Keratinocyte (primary cell): ENCODE measurements at regions not wholly inside any gene's neighbourhood (a gene's known extent, or its start where the extent isn't known, plus 50 kb on each side); places are given as distances from the start of the nearest gene placed in this dataset.

ENCODE experiments used
- CTCF ChIP-seq, 3 experiments: IDR thresholded peaks in 1 of 3; conservative IDR thresholded peaks in 1 of 3; optimal IDR thresholded peaks in 1 of 3; 2 replicates in 2 of 3; 3 replicates in 1 of 3; pipeline versions ENCODE3 to v1.5.1; 2011; ENCODE audit warnings: low read length in 3 of 3, mild to moderate bottlenecking in 3 of 3, moderate library complexity in 2 of 3, control low read depth in 1 of 3, inconsistent platforms in 1 of 3; ENCODE audit not compliant: insufficient read depth in 2 of 3; ENCODE audit errors: extremely low read depth in 1 of 3
- EZH2 ChIP-seq: IDR thresholded peaks from one replicate; pipeline ENCODE4 v1.6.1; 2012; ENCODE audit warnings: inconsistent platforms, mild to moderate bottlenecking, low read length, moderate library complexity

- TF ChIP-seq CTCF (optimal IDR thresholded peaks at IDR 0.05 in 1 of 3, IDR thresholded peaks at IDR 0.05 in 1 of 3, conservative IDR thresholded peaks at IDR 0.05 in 1 of 3; ENCODE audit: extremely low read depth in 1 of 3, insufficient read depth in 2 of 3, low read length in 3 of 3) (no peak), EZH2 (no peak)
Measured at GRCh38 chr12:111277570-111277969, 91.3 kb downstream of the PHETA1 start.
